HepG2 (cell line): ENCODE measurements at regions not wholly inside any gene's neighbourhood (a gene's known extent, or its start where the extent isn't known, plus 50 kb on each side); places are given as distances from the start of the nearest gene placed in this dataset.

Experiments
- E2F1 ChIP-seq: sonication (generic); formaldehyde crosslinking; IDR thresholded peaks from 2 replicates; pipeline ENCODE4 v1.5.0; 2020; ENCODE audit warnings: missing genetic modification reagents
- EP300 ChIP-seq, 3 experiments: sonication (generic) in 1 of 3; formaldehyde crosslinking in 1 of 3; IDR thresholded peaks; 2 replicates each; pipeline versions ENCODE4 v1.5.1 to v1.6.1; 2011 to 2020; ENCODE audit warnings: low read depth in 2 of 3, low read length in 2 of 3, borderline replicate concordance in 1 of 3, improper control_type of control experiment in 1 of 3, mild to moderate bottlenecking in 1 of 3, missing genetic modification reagents in 1 of 3, moderate library complexity in 1 of 3
- FLYWCH1 ChIP-seq: sonication (generic); formaldehyde crosslinking; IDR thresholded peaks from 2 replicates; pipeline ENCODE4 v1.8.1; 2023; ENCODE audit warnings: mild to moderate bottlenecking, missing genetic modification reagents
- IRF1 ChIP-seq: sonication (generic); formaldehyde crosslinking; IDR thresholded peaks from 2 replicates; pipeline ENCODE4 v1.4.0; 2020; ENCODE audit warnings: low read depth, mild to moderate bottlenecking, missing genetic modification reagents
- IRF9 ChIP-seq: sonication (generic); formaldehyde crosslinking; IDR thresholded peaks from 2 replicates; pipeline ENCODE4 v1.8.0; 2022; ENCODE audit warnings: missing genetic modification reagents, mild to moderate bottlenecking, borderline replicate concordance
- MAZ ChIP-seq, 2 experiments: sonication (generic) in 1 of 2; formaldehyde crosslinking in 1 of 2; IDR thresholded peaks; 2 replicates each; pipeline versions ENCODE4 v1.5.0 to v1.6.1; 2012 to 2020; ENCODE audit warnings: low read depth in 2 of 2, mild to moderate bottlenecking in 2 of 2, borderline replicate concordance in 1 of 2, improper control_type of control experiment in 1 of 2, low read length in 1 of 2, missing genetic modification reagents in 1 of 2, moderate library complexity in 1 of 2
- ONECUT2 ChIP-seq: sonication (generic); formaldehyde crosslinking; IDR thresholded peaks from 2 replicates; pipeline ENCODE4 v1.4.0; 2020; ENCODE audit warnings: missing genetic modification reagents
- RELA ChIP-seq: sonication (generic); formaldehyde crosslinking; IDR thresholded peaks from 2 replicates; pipeline ENCODE4 v1.4.0; 2020; ENCODE audit warnings: missing genetic modification reagents
- RXRA ChIP-seq: sonication (generic); formaldehyde crosslinking; IDR thresholded peaks from 2 replicates; pipeline ENCODE4 v1.5.1; 2020; ENCODE audit warnings: missing genetic modification reagents
- SMAD9 ChIP-seq: sonication (generic); formaldehyde crosslinking; IDR thresholded peaks from 2 replicates; pipeline ENCODE4 v1.5.1; 2020; ENCODE audit warnings: mild to moderate bottlenecking, missing genetic modification reagents
- SNAPC4 ChIP-seq: sonication (generic); formaldehyde crosslinking; IDR thresholded peaks from 2 replicates; pipeline ENCODE4 v1.4.0; 2020; ENCODE audit warnings: mild to moderate bottlenecking, missing genetic modification reagents
- SRSF9 ChIP-seq: fragments of 200-400 bp; formaldehyde crosslinking; IDR thresholded peaks from 2 replicates; pipeline ENCODE4 v1.6.1; 2018; ENCODE audit warnings: borderline replicate concordance, mild to moderate bottlenecking, low read depth, low read length; ENCODE audit not compliant: insufficient read depth, poor library complexity, severe bottlenecking
- TFDP1 ChIP-seq: IDR thresholded peaks from 2 replicates; pipeline ENCODE4 v1.6.1; 2016; ENCODE audit warnings: missing compliant biosample characterization, missing genetic modification reagents, borderline replicate concordance
- ZNF136 ChIP-seq: sonication (generic); formaldehyde crosslinking; IDR thresholded peaks from 2 replicates; pipeline ENCODE4 v1.8.1; 2022; ENCODE audit warnings: low read depth, mild to moderate bottlenecking, moderate library complexity, missing genetic modification reagents
- ZNF138 ChIP-seq: sonication (generic); formaldehyde crosslinking; IDR thresholded peaks from 2 replicates; pipeline ENCODE4 v1.5.0; 2020; ENCODE audit warnings: mild to moderate bottlenecking, low read depth, missing genetic modification reagents
- ZNF564 ChIP-seq: sonication (generic); formaldehyde crosslinking; IDR thresholded peaks from 2 replicates; pipeline ENCODE4 v1.8.1; 2023; ENCODE audit warnings: mild to moderate bottlenecking, missing genetic modification reagents
- ZNF660 ChIP-seq: sonication (generic); formaldehyde crosslinking; IDR thresholded peaks from 2 replicates; pipeline ENCODE4 v1.5.1; 2020; ENCODE audit warnings: mild to moderate bottlenecking, low read depth, missing genetic modification reagents, borderline replicate concordance

- TF ChIP-seq E2F1 (no peak), RXRA (CRISPR knock-in tag) (0 out of 2 replicates have a peak, but pooled peaks have one; percentile 23), FLYWCH1 (no peak), MAZ (IDR thresholded peaks at IDR 0.05; ENCODE audit: borderline replicate concordance, low read depth, low read length) (no peak), MAZ (CRISPR knock-in tag; IDR thresholded peaks at IDR 0.05; ENCODE audit: low read depth) (no peak), ZNF136 (CRISPR knock-in tag) (no peak), SRSF9 (no peak), SMAD9 (CRISPR knock-in tag) (no peak), ZNF564 (CRISPR knock-in tag) (no peak), IRF9 (no peak), TFDP1 (CRISPR knock-in tag) (no peak), ZNF660 (no peak), EP300 (IDR thresholded peaks at IDR 0.05; ENCODE audit: low read depth in 2 of 2, low read length in 2 of 2) (peak in 1 of 2 experiments; percentile 26; a peak in 1 of 4 replicates), EP300 (CRISPR knock-in tag; IDR thresholded peaks at IDR 0.05; ENCODE audit: borderline replicate concordance) (no peak), ZNF138 (CRISPR knock-in tag) (no peak), IRF1 (CRISPR knock-in tag) (no peak), RELA (CRISPR knock-in tag) (no peak), SNAPC4 (CRISPR knock-in tag) (no peak), ONECUT2 (CRISPR knock-in tag) (no peak)
Measured at GRCh38 chrX:39975101-39975925, 122.4 kb downstream of the BCOR start (continued).
